Karpas-422 (cell line): ENCODE measurements at regions not wholly inside any gene's neighbourhood (a gene's known extent, or its start where the extent isn't known, plus 50 kb on each side); places are given as distances from the start of the nearest gene placed in this dataset.
"Not testable (repeated sequence)": the region's sequence is repeated elsewhere in the genome, so short reads cannot be mapped to it uniquely, and the experiment has no call there.

Source experiments
- DNase-seq: peaks from one replicate; pipeline ENCODE4 v3.0.0-alpha.2; 2015
- H2AFZ ChIP-seq: fragments of 200-600 bp; sonication (generic); 2 replicates; pipeline ENCODE4 v1.6.1; 2014; ENCODE audit warnings: antibody characterized with exemption, low read length, mixed read lengths
- H3K27ac ChIP-seq: fragments of 200-600 bp; sonication (generic); 2 replicates; pipeline ENCODE4 v1.5.1; 2014; ENCODE audit warnings: mild to moderate bottlenecking, low read length, moderate library complexity
- H3K27me3 ChIP-seq: fragments of 200-600 bp; sonication (generic); 2 replicates; pipeline ENCODE4 v1.6.1; 2014; ENCODE audit warnings: low read length, mixed read lengths
- H3K36me3 ChIP-seq: fragments of 200-600 bp; sonication (generic); 2 replicates; pipeline ENCODE4 v1.6.1; 2014; ENCODE audit warnings: low read length, mixed read lengths; ENCODE audit not compliant: insufficient read depth
- H3K4me1 ChIP-seq: fragments of 200-600 bp; sonication (generic); 2 replicates; pipeline ENCODE4 v1.6.1; 2014; ENCODE audit warnings: mild to moderate bottlenecking, low read length, mixed read lengths
- H3K4me2 ChIP-seq: fragments of 200-600 bp; sonication (generic); 2 replicates; pipeline ENCODE4 v1.6.1; 2014; ENCODE audit warnings: low read length, low read depth, mild to moderate bottlenecking; ENCODE audit not compliant: poor library complexity, severe bottlenecking
- H3K4me3 ChIP-seq: fragments of 200-600 bp; sonication (generic); 2 replicates; pipeline ENCODE4 v1.5.1; 2014; ENCODE audit warnings: mild to moderate bottlenecking, antibody characterized with exemption, low read length, mixed read lengths
- H3K79me2 ChIP-seq: fragments of 200-600 bp; sonication (generic); 2 replicates; pipeline ENCODE4 v1.6.1; 2014; ENCODE audit warnings: mild to moderate bottlenecking, low read length, mixed read lengths
- H3K9ac ChIP-seq: fragments of 200-600 bp; sonication (generic); 2 replicates; pipeline ENCODE4 v1.6.0; 2014; ENCODE audit warnings: low read length
- H3K9me2 ChIP-seq: fragments of 200-600 bp; sonication (generic), shearing (Covaris generic); replicated peaks from 2 replicates; pipeline ENCODE4 v1.6.0; 2014; ENCODE audit warnings: mild to moderate bottlenecking, low read length, moderate library complexity; ENCODE audit not compliant: insufficient read depth
- H3K9me3 ChIP-seq: fragments of 300-700, 200-600 bp; sonication (generic); 2 replicates; pipeline ENCODE4 v1.6.1; 2014; ENCODE audit warnings: low read length, mixed read lengths
- H4K20me1 ChIP-seq: fragments of 200-600 bp; sonication (generic); 2 replicates; pipeline ENCODE4 v1.6.1; 2014; ENCODE audit warnings: mild to moderate bottlenecking, antibody characterized with exemption, low read length, low read depth; ENCODE audit not compliant: insufficient read depth

DNA sequence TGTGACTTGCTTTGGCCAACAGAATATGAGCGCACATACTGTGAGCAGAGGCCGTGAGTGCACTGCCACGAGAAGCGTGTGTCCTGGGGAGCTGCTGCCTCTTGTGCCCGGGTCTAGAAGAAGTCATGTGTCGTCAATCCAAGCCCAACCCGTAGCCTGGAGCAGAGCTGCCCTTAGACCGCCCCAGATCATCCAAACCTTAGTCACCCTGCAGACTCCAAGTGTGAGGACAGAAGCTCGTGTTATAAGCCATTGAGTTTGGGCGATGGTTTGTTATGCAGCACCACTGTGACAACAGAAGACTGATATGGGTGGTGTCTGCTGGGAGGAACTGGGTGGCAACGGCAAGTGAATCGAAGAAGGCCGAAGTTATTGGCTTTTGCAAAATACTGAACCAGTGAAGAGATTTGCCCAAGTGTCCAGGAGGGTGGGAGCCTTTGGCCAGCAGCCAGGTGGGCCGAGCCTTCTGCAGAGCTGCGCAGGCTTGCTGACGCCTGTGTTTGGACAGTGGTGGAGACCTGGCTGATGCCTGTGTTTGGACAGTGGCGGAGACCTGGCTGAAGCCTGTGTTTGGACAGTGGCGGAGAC, 101.3 kb upstream of the SULF2 start:
- Histone ChIP-seq H3K36me3 (no peaks in the 10 kb centered on the region), H3K4me1 (no peaks in the 10 kb centered on the region), H3K9ac (no peak overlapping the region), H3K9me2 (no peaks in the 10 kb centered on the region), H3K9me3 (no peaks in the 10 kb centered on the region), H3K4me2 (no peak overlapping the region), H3K4me3 (no peak overlapping the region), H4K20me1 (no peaks in the 10 kb centered on the region), H3K27me3 (no peaks in the 10 kb centered on the region), H3K27ac (no peak overlapping the region), H3K79me2 (no peaks in the 10 kb centered on the region), H2AFZ (no peak overlapping the region)
- no peak for DNase-seq

DNA sequence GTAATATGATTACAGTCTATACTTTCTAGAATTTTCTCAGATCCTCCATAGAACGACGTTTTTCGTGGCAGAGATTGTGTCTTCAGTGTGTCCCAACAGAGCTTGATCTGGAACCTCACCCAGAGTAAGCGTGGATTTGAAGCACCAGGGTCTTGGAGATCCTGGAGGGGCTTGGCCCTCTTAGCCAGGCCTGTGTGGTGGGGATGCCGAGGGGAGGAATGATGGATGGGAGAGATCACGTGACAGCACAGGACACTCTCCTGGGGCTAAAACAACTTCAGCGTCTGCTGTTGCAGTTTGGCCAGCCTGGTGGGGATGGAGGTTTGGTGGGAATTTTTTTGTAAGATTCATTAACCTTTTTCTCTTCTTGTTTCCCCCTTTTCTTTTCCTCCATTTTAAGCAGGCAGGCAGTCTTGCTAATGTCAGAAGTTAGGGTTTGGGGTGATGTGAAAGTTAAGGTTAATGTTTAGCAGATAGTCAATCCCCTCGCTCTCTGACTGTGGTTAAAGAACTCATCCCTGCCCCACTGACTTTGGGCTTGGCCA, 100.7 kb upstream of the SULF2 start:
- Histone ChIP-seq H3K27me3 (no peaks in the 10 kb centered on the region), H2AFZ (no peak overlapping the region), H3K27ac (no peak overlapping the region), H3K79me2 (no peaks in the 10 kb centered on the region), H3K4me3 (no peak overlapping the region), H3K9me3 (no peaks in the 10 kb centered on the region), H3K9ac (no peak overlapping the region), H4K20me1 (no peaks in the 10 kb centered on the region), H3K4me1 (no peaks in the 10 kb centered on the region), H3K36me3 (no peaks in the 10 kb centered on the region), H3K9me2 (no peaks in the 10 kb centered on the region), H3K4me2 (no peak overlapping the region)
- no peak for DNase-seq

DNA sequence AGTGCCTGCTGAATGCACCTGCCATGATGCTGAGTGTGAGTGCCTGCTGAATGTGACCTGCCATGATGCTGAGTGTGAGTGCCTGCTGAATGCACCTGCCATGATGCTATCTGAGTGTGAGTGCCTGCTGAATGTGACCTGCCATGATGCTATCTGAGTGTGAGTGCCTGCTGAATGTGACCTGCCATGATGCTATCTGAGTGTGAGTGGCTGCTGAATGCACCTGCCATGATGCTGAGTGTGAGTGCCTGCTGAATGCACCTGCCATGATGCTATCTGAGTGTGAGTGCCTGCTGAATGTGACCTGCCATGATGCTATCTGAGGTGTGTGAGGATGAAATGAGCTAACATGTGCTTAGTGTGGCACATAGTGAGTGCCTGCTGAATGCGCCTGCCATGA, 98.7 kb upstream of the SULF2 start:
- not testable (repeated sequence) for H3K79me2 ChIP-seq, H3K36me3 ChIP-seq, H3K9me2 ChIP-seq, DNase-seq, H3K27ac ChIP-seq, H2AFZ ChIP-seq, H3K4me1 ChIP-seq, H3K9me3 ChIP-seq, H4K20me1 ChIP-seq, H3K27me3 ChIP-seq, H3K4me3 ChIP-seq, H3K4me2 ChIP-seq, H3K9ac ChIP-seq

DNA sequence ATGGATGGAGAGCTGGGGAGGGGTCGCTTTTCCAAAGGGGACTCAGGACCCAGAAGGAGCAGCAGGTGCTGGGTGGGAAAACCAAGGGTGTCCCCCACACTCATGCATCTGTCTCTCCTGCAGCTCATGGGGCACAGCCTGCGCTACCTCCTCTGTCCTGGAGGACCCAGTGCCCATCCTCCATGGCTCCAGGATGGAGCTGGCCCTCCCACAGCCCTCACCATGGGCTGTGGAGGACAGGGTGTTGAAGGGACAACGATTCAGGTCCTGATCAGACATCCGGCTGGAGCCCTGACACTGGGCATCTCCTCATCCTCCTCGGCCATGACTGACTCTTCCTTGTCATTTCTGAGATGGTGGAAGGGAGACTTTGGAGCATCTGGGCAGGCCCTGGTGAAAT, 97.9 kb upstream of the SULF2 start:
- H3K4me1 ChIP-seq, result no peaks in the 10 kb centered on the region
- no peak overlapping the region for H3K4me2 ChIP-seq
- no peaks in the 10 kb centered on the region for H3K79me2 ChIP-seq
- no peaks in the 10 kb centered on the region for H4K20me1 ChIP-seq
- H3K9ac ChIP-seq, result no peak overlapping the region
- H3K9me2 ChIP-seq, result no peaks in the 10 kb centered on the region
- no peak overlapping the region for H3K4me3 ChIP-seq
- no peak overlapping the region for H3K27ac ChIP-seq
- no peak for DNase-seq
- H3K36me3 ChIP-seq, result no peaks in the 10 kb centered on the region
- no peak overlapping the region for H2AFZ ChIP-seq
- H3K9me3 ChIP-seq, result no peaks in the 10 kb centered on the region
- H3K27me3 ChIP-seq, result no peaks in the 10 kb centered on the region

DNA sequence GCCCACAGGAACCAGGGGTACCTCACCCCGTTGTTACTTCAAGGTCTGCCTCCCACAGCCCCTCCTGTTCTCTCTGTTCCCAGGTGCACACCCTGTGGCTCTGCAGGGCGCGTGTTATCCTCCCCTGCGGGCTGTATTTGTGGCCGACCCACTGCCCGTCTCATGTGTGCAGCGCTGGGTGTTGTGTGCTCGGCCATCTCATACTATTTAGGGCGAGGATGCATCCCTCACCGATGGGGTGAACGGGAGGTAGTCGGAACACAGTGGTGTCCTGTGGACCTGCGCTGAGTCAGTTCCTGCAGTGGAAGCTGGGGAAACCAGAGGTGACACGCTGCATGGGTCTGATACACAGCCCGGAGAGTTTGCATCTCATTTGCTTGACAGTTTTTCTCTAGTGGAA, 94.5 kb upstream of the SULF2 start:
- Histone ChIP-seq H2AFZ (no peak overlapping the region), H4K20me1 (no peaks in the 10 kb centered on the region), H3K4me3 (no peak overlapping the region)

DNA sequence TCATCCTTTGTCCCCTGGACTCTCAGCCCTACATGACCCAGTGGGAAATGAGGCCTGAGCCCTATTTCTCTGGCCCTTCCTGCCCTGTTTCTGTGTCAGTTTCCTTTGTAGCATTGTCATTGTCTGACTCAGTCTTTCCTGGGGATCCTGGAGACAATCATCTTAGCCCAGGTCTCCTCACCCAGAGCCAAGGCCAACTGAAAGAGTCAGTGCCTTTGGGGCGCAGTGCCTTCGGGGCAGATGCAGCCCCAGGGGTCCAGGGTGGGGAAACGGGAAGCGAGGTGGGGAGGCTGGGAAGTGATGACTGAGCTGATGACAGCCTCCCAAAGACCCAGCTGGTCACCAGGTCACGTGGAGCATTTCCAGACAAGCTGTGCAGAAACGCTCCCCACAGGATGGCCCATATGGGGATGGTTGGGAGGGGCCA, 93.3 kb upstream of the SULF2 start:
- DNase-seq, result no peak
- no peak overlapping the region for H3K4me2 ChIP-seq
- no peaks in the 10 kb centered on the region for H3K4me1 ChIP-seq
- H3K27me3 ChIP-seq, result no peaks in the 10 kb centered on the region
- no peak overlapping the region for H3K9ac ChIP-seq
- no peak overlapping the region for H3K4me3 ChIP-seq
- H3K9me3 ChIP-seq, result no peaks in the 10 kb centered on the region
- no peaks in the 10 kb centered on the region for H3K36me3 ChIP-seq
- no peak overlapping the region for H2AFZ ChIP-seq
- H3K9me2 ChIP-seq, result no peaks in the 10 kb centered on the region
- H3K79me2 ChIP-seq, result no peaks in the 10 kb centered on the region
- no peak overlapping the region for H3K27ac ChIP-seq
- no peaks in the 10 kb centered on the region for H4K20me1 ChIP-seq

More for the DNA sequence above, 94.5 kb upstream of the SULF2 start:
- Histone ChIP-seq H3K36me3 (no peaks in the 10 kb centered on the region), H3K9ac (no peak overlapping the region), H3K9me2 (no peaks in the 10 kb centered on the region), H3K4me1 (no peaks in the 10 kb centered on the region), H3K4me2 (no peak overlapping the region), H3K27me3 (no peaks in the 10 kb centered on the region), H3K79me2 (no peaks in the 10 kb centered on the region), H3K27ac (no peak overlapping the region), H3K9me3 (no peaks in the 10 kb centered on the region)
- DNase-seq, result no peak

DNA sequence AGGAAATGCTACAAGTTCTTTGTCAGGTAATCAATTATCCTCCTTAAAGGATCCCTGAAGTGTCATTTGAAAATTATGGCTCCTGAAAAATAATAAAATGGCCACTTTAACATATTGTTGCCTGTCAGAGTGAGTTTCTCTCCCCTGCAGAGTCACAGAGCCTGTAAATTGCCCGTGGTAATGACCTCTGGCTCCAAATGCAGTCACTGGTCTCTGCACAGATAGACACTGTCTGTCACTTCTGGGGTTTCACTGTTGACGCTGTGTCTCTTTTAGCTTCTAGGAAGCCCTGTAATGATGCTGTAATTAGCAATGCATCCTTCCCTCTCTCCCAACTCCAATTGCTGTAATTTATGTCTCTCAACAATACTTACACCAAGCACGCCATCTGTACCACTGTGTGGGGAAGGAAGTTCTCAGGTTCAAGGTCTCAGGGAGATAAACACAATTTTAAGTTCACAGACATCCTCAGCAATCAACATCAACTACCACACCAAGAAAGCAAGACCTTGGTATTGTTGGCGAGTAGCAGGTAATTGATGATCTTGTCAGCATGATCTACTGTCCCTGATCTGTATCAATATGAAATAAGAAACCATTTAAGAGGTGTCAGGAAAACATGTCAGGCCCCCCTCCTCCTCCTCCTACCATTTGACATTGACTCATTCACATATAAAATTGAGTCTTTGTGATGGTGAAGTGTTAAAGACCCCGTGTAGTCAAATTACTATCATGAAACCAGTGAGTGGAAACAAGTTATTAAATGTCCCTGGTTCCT, 91.2 kb upstream of the SULF2 start:
- Histone ChIP-seq H3K36me3 (no peaks in the 10 kb centered on the region), H3K4me3 (no peak overlapping the region), H3K4me1 (no peaks in the 10 kb centered on the region), H3K27ac (no peak overlapping the region), H3K9ac (no peak overlapping the region), H2AFZ (no peak overlapping the region), H3K79me2 (no peaks in the 10 kb centered on the region), H3K27me3 (no peaks in the 10 kb centered on the region), H3K9me3 (no peaks in the 10 kb centered on the region), H4K20me1 (no peaks in the 10 kb centered on the region), H3K4me2 (no peak overlapping the region), H3K9me2 (no peaks in the 10 kb centered on the region)
- DNase-seq, result no peak

DNA sequence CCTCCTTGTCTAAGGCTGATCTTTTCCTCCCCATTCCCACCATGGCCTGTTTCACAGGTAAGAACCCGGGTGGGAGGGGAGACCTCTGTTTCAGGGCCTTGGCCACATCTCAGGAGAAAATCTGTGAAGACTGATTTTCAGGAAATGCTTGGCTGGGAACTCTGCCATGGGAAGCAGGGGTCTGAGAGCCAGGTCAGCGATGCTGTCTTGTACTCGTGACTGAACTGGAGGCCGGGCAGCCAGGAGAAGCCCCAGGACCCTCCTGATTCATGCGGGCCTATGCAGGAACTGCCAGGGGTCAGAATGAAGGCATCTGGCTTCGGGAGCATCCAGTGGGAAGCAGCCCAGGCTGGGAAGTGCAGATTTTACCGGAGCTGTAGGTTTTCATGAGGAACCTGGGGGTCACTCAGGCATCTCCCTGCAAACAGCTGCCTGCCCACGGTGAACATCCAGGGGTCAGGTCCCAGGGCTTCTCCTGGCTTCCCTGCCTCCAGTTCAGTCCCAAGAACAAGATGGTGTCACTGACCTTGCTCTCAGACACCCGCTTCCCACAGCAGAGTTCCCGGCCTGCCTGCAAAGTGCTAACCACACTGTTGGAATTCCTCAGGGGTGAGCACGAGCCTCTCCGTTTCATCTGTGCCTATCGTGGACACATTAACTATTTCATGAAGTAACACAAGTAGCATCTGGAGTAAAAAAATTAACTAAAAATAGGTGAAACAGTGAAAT, 90.2 kb upstream of the SULF2 start:
- H2AFZ ChIP-seq, result no peak overlapping the region
- H3K4me1 ChIP-seq, result no peaks in the 10 kb centered on the region
- no peak for DNase-seq
- no peaks in the 10 kb centered on the region for H3K9me2 ChIP-seq
- no peak overlapping the region for H3K27ac ChIP-seq
- H3K36me3 ChIP-seq, result no peaks in the 10 kb centered on the region
- H3K27me3 ChIP-seq, result no peaks in the 10 kb centered on the region
- H3K4me3 ChIP-seq, result no peak overlapping the region
- H3K9ac ChIP-seq, result no peak overlapping the region
- no peaks in the 10 kb centered on the region for H4K20me1 ChIP-seq
- H3K4me2 ChIP-seq, result no peak overlapping the region
- no peaks in the 10 kb centered on the region for H3K79me2 ChIP-seq
- H3K9me3 ChIP-seq, result no peaks in the 10 kb centered on the region
